ENCODE measurements at regions not wholly inside any gene's neighbourhood (a gene's known extent, or its start where the extent isn't known, plus 50 kb on each side); places are given as distances from the start of the nearest gene placed in this dataset.

- no peak for DNase-seq (ENCODE audit: low read depth in 2 of 2)
These were observed 284.9 kb downstream of the IL15 start for GRCh38 chr4:141921293-141921692.

DNA sequence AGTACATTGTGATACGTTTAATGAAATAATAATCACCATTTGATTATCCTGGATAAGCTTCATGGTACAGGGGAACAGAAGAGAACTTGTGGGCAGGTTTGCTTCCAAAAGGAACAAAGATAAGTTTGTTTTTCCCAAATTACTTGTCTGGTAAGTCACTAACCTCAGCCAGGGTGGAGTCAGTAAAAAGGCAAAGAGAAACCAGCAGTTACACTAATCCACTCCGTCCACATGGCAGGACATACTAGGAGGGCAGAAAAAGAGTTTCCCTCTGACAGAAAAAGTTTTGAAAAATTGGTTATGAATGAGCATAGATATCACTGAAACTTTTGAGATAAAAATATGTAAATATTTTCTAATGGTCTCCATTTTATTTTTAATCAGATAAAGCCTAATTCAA, 285.9 kb downstream of the IL15 start:
- no peak for DNase-seq (ENCODE audit: low read depth in 2 of 2)

- DNase-seq (ENCODE audit: low read depth in 2 of 2), result no peak
These were observed 290.0 kb downstream of the IL15 start for GRCh38 chr4:141926406-141926805.

GRCh38 chr4:141932490-141932889, 296.1 kb downstream of the IL15 start:
- no peak for DNase-seq (ENCODE audit: low read depth in 2 of 2)

GRCh38 chr4:141933978-141934377, 297.6 kb downstream of the IL15 start:
- no peak for DNase-seq (ENCODE audit: low read depth in 2 of 2)

DNA sequence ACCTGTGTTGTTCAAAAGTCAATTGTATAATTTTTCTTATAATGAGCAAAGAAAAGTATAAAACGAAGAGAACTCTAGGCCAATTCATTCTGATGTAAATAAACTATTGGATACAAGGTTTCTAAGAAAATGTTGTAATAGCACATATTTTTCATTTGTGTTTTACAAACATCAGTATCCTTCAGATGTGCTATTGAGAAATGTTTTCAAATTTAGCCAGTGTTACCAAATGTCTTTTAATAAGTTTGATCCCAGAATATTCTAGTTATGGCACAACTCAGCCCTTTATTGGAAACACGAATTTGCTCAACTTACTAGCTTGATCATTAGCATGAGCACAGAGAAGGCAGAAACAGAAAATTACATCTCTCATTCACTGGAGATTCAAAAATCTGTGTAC, 319.3 kb downstream of the IL15 start:
- no peak for DNase-seq (ENCODE audit: low read depth in 2 of 2)

GRCh38 chr4:141957416-141957815, 321.0 kb downstream of the IL15 start:
- DNase-seq (ENCODE audit: low read depth in 2 of 2), result no peak

- DNase-seq (ENCODE audit: low read depth in 2 of 2), result no peak
These were observed 326.1 kb downstream of the IL15 start for GRCh38 chr4:141962486-141962885.

DNA sequence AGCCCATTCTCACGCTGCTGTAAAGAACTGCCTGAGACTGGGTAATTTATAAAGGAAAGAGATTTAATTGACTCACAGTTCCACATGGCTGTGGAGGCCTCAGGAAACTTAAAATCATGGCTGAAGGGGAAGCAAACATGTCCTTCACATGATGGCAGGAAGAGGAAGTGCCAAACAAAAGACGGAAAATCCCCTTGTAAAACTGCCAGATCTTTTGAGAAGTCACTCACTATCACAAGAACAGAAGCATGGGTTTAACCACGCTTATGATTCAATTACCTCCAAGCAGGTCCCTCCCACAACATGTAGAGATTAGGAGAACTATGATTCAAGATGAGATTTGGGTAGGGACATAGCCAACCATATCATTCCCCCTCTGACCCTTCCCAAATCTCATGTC, 335.5 kb downstream of the IL15 start:
- no peak for DNase-seq (ENCODE audit: low read depth in 2 of 2)

DNA sequence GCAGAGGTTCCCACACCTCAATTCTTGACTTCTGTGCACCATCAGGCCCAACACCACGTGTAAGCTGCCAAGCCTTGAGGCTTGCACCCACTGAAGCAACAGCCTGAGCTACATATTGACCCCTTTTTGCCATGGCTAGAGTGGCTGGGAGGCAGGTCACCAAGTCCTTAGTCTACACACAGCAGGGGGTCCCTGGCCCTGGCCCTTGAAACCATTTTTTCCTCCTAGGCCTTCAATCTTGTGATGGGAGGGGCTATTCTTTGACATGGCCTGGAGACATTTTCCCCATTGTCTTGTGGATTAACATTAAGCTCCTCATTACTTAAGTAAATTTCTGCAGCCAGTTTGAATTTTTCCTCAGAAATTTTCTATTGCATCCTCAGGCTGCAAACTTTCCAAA, 336.6 kb downstream of the IL15 start:
- DNase-seq (ENCODE audit: low read depth in 2 of 2), result no peak

All from fibroblast of skin of left biceps (primary cell).